KMS-11 (cell line): ENCODE measurements at regions not wholly inside any gene's neighbourhood (a gene's known extent, or its start where the extent isn't known, plus 50 kb on each side); places are given as distances from the start of the nearest gene placed in this dataset.

ENCODE experiments used
- H2AFZ ChIP-seq: fragments of 200-600 bp; sonication (generic); 2 replicates; pipeline ENCODE4 v1.6.1; 2016; ENCODE audit warnings: antibody characterized with exemption, mixed run types, low read depth
- H3K27ac ChIP-seq: fragments of 200-600 bp; sonication (generic); 2 replicates; pipeline ENCODE4 v1.6.1; 2016; ENCODE audit warnings: mild to moderate bottlenecking, mixed run types
- H3K27me3 ChIP-seq: fragments of 200-600 bp; sonication (generic); 2 replicates; pipeline ENCODE4 v1.6.1; 2017; ENCODE audit warnings: mild to moderate bottlenecking, low read depth, mixed run types, moderate library complexity; ENCODE audit not compliant: insufficient read depth
- H3K36me3 ChIP-seq: fragments of 200-600 bp; sonication (generic); 2 replicates; pipeline ENCODE4 v1.6.1; 2017; ENCODE audit warnings: mild to moderate bottlenecking, mixed run types; ENCODE audit not compliant: insufficient read depth
- H3K4me1 ChIP-seq: fragments of 200-600 bp; sonication (generic); 2 replicates; pipeline ENCODE4 v1.6.1; 2016; ENCODE audit warnings: mild to moderate bottlenecking, low read depth, mixed run types; ENCODE audit not compliant: poor library complexity, severe bottlenecking
- H3K4me2 ChIP-seq: fragments of 200-600 bp; sonication (generic); 2 replicates; pipeline ENCODE4 v1.7.0; 2016; ENCODE audit warnings: mild to moderate bottlenecking, mixed run types
- H3K4me3 ChIP-seq: fragments of 200-600 bp; sonication (generic); IDR thresholded peaks from 2 replicates; pipeline ENCODE4 v1.6.1; 2017; ENCODE audit warnings: low read depth, low read length, mixed read lengths; ENCODE audit not compliant: insufficient read depth
- H3K79me2 ChIP-seq: fragments of 200-600 bp; sonication (generic); 2 replicates; pipeline ENCODE4 v1.6.1; 2016; ENCODE audit warnings: low read depth, mixed run types; ENCODE audit not compliant: insufficient read depth
- H3K9ac ChIP-seq: fragments of 200-600 bp; sonication (generic); 2 replicates; pipeline ENCODE4 v1.6.1; 2016; ENCODE audit warnings: mild to moderate bottlenecking, mixed run types
- H4K20me1 ChIP-seq: fragments of 200-600 bp; sonication (generic); 2 replicates; pipeline ENCODE4 v1.6.1; 2016; ENCODE audit warnings: mild to moderate bottlenecking, mixed run types; ENCODE audit not compliant: insufficient read depth
- CTCF ChIP-seq: fragments of 200-600 bp; sonication (generic); conservative IDR thresholded peaks from 2 replicates; pipeline ENCODE4 v1.6.1; 2017; ENCODE audit warnings: low read depth, mild to moderate bottlenecking, antibody characterized with exemption, low read length, moderate library complexity, mixed read lengths

- Histone ChIP-seq H3K9ac (no peak overlapping the region), H3K27me3 (no peaks in the 10 kb centered on the region), H3K4me3 (no peak overlapping the region), H3K4me2 (no peak overlapping the region), H4K20me1 (no peaks in the 10 kb centered on the region), H2AFZ (no peak overlapping the region), H3K4me1 (no peaks in the 10 kb centered on the region), H3K27ac (no peak overlapping the region), H3K79me2 (no peaks in the 10 kb centered on the region), H3K36me3 (no peaks in the 10 kb centered on the region)
- TF ChIP-seq CTCF: no peak
These were observed 347.5 kb downstream of the TFEC start for GRCh38 chr7:115683093-115683492.

- TF ChIP-seq CTCF: no peak
- Histone ChIP-seq H3K27me3 (no peaks in the 10 kb centered on the region), H3K4me2 (no peak overlapping the region), H3K4me1 (no peaks in the 10 kb centered on the region), H3K9ac (no peak overlapping the region), H3K36me3 (no peaks in the 10 kb centered on the region), H3K4me3 (no peak overlapping the region), H3K27ac (no peak overlapping the region), H2AFZ (no peak overlapping the region), H3K79me2 (no peaks in the 10 kb centered on the region), H4K20me1 (no peaks in the 10 kb centered on the region)
These were observed 348.1 kb downstream of the TFEC start for GRCh38 chr7:115682507-115682906.

- no peaks in the 10 kb centered on the region for H3K4me1 ChIP-seq
- H3K27ac ChIP-seq: no peak overlapping the region
- no peaks in the 10 kb centered on the region for H3K79me2 ChIP-seq
- no peak overlapping the region for H2AFZ ChIP-seq
- H3K36me3 ChIP-seq: no peaks in the 10 kb centered on the region
- no peak overlapping the region for H3K4me3 ChIP-seq
- no peaks in the 10 kb centered on the region for H3K27me3 ChIP-seq
- no peak overlapping the region for H3K4me2 ChIP-seq
- H3K9ac ChIP-seq: no peak overlapping the region
- no peak for TF ChIP-seq CTCF
- no peaks in the 10 kb centered on the region for H4K20me1 ChIP-seq
These were observed 349.6 kb downstream of the TFEC start for GRCh38 chr7:115680921-115681320.

GRCh38 chr7:115679976-115680375 is 350.6 kb downstream of the TFEC start:
- TF ChIP-seq CTCF: peak; percentile 56
- H2AFZ ChIP-seq: no peak overlapping the region
- H3K4me3 ChIP-seq: no peak overlapping the region
- H3K4me2 ChIP-seq: no peak overlapping the region
- H3K79me2 ChIP-seq: no peaks in the 10 kb centered on the region
- H3K4me1 ChIP-seq: no peaks in the 10 kb centered on the region
- no peaks in the 10 kb centered on the region for H4K20me1 ChIP-seq
- no peak overlapping the region for H3K9ac ChIP-seq
- H3K27me3 ChIP-seq: no peaks in the 10 kb centered on the region
- H3K36me3 ChIP-seq: no peaks in the 10 kb centered on the region
- H3K27ac ChIP-seq: no peak overlapping the region

GRCh38 chr7:115679423-115679822 is 351.1 kb downstream of the TFEC start:
- Histone ChIP-seq H3K27ac (no peak overlapping the region), H3K79me2 (no peaks in the 10 kb centered on the region), H3K36me3 (no peaks in the 10 kb centered on the region), H4K20me1 (no peaks in the 10 kb centered on the region), H3K4me2 (no peak overlapping the region), H3K27me3 (no peaks in the 10 kb centered on the region), H3K4me1 (no peaks in the 10 kb centered on the region), H3K4me3 (no peak overlapping the region), H3K9ac (no peak overlapping the region), H2AFZ (no peak overlapping the region)
- TF ChIP-seq CTCF: no peak
